Activated T-cell treated with anti-CD3 and anti-CD28 coated beads for 24 hours (primary cell): ENCODE measurements at regions not wholly inside any gene's neighbourhood (a gene's known extent, or its start where the extent isn't known, plus 50 kb on each side); places are given as distances from the start of the nearest gene placed in this dataset.

Source experiments
- DNase-seq: peaks from one replicate; pipeline ENCODE4 v3.0.0-alpha.2; 2020; ENCODE audit warnings: low read depth

GRCh38 chr13:84569366-84569765 is 687.1 kb upstream of the SLITRK1 start:
- no peak for DNase-seq

GRCh38 chr13:84567848-84568247 is 685.6 kb upstream of the SLITRK1 start:
- DNase-seq: no peak

- no peak for DNase-seq
Observed at GRCh38 chr13:84566780-84567179, 684.5 kb upstream of the SLITRK1 start.

GRCh38 chr13:84563611-84564010 is 681.3 kb upstream of the SLITRK1 start:
- DNase-seq: no peak

GRCh38 chr13:84553227-84553626 is 671.0 kb upstream of the SLITRK1 start:
- no peak for DNase-seq

GRCh38 chr13:84543962-84544361 is 661.7 kb upstream of the SLITRK1 start:
- DNase-seq: no peak

GRCh38 chr13:84542348-84542747 is 660.1 kb upstream of the SLITRK1 start:
- DNase-seq: no peak

GRCh38 chr13:84536906-84537305 is 654.6 kb upstream of the SLITRK1 start:
- no peak for DNase-seq

GRCh38 chr13:84528408-84529070 is 646.3 kb upstream of the SLITRK1 start:
- DNase-seq: no peak

- no peak for DNase-seq
Observed at GRCh38 chr13:84525865-84526264, 643.6 kb upstream of the SLITRK1 start.

- DNase-seq: no peak
Observed at GRCh38 chr13:84524586-84524985, 642.3 kb upstream of the SLITRK1 start.

- DNase-seq: no peak
Observed at GRCh38 chr13:84500016-84500415, 617.7 kb upstream of the SLITRK1 start.

- DNase-seq: no peak
Observed at GRCh38 chr13:84497613-84498012, 615.3 kb upstream of the SLITRK1 start.

GRCh38 chr13:84491952-84492351 is 609.7 kb upstream of the SLITRK1 start:
- no peak for DNase-seq

GRCh38 chr13:84487752-84488151 is 605.5 kb upstream of the SLITRK1 start:
- no peak for DNase-seq

GRCh38 chr13:84481958-84482357 is 599.7 kb upstream of the SLITRK1 start:
- DNase-seq: no peak

GRCh38 chr13:84479656-84480055 is 597.4 kb upstream of the SLITRK1 start:
- no peak for DNase-seq

GRCh38 chr13:84470528-84470927 is 588.3 kb upstream of the SLITRK1 start:
- DNase-seq: no peak

GRCh38 chr13:84466461-84466860 is 584.2 kb upstream of the SLITRK1 start:
- DNase-seq: no peak

- DNase-seq: no peak
Observed at GRCh38 chr13:84460989-84461388, 578.7 kb upstream of the SLITRK1 start.

- no peak for DNase-seq
Observed at GRCh38 chr13:84455143-84455905, 573.0 kb upstream of the SLITRK1 start.

GRCh38 chr13:84447640-84447978 is 565.3 kb upstream of the SLITRK1 start:
- no peak for DNase-seq

- DNase-seq: no peak
Observed at GRCh38 chr13:84446972-84447639, 564.8 kb upstream of the SLITRK1 start.
